ENCODE measurements at regions not wholly inside any gene's neighbourhood (a gene's known extent, or its start where the extent isn't known, plus 50 kb on each side); places are given as distances from the start of the nearest gene placed in this dataset.

DNA sequence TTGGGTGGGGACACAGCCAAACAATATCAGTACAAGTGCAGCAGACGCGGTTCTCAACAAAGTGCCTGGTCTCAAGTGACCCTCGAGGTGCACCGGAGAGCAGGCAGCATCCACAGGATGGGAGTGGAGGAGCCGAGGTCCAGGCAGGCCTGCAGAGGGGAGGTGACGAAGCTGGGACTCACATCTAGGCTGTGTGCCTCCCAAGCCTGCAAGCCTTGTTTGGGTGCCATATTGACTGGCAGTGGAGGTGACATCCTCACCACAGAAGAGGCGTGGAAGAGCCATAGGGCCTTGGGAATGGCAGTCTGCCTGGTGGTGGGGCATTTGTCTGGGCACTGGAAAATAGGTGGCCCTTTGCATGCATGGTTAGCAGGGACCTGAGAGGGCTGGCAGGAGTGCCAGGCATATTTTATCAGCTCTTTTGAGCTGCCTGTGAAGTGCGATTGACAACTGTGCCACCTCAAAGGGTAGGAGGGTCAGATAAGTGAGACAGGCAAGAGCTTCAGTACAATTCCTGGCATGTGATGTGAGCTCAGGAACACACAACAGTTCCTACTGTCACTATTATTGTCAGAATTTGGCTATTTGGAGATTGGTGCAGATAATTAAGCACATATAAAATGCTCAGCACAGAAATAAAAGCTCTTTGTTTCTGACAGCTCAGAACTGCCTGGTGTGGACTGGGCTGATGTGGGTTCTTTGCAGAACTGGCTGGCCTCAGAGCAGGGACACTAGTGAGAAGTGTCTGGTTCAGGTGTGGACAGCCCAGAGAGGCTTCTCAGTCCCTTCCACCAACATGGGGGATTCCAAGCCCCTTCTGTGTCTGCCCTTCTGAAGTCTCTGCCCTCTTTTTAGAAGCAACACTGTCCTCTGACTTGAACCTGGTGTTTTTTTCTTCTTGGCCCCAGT, 347.6 kb upstream of the AJAP1 start:
- H3F3A ChIP-seq (ENCODE audit: insufficient read depth), result peaks cover 18% of the 10 kb centered on the region; the same call in 1 of the 2 replicates
- no peaks in the 10 kb centered on the region for H3K27me3 ChIP-seq (ENCODE audit: low read length)
- no peaks in the 10 kb centered on the region for H3K36me3 ChIP-seq (ENCODE audit: low read length)
- TF ChIP-seq, protein P1, sequence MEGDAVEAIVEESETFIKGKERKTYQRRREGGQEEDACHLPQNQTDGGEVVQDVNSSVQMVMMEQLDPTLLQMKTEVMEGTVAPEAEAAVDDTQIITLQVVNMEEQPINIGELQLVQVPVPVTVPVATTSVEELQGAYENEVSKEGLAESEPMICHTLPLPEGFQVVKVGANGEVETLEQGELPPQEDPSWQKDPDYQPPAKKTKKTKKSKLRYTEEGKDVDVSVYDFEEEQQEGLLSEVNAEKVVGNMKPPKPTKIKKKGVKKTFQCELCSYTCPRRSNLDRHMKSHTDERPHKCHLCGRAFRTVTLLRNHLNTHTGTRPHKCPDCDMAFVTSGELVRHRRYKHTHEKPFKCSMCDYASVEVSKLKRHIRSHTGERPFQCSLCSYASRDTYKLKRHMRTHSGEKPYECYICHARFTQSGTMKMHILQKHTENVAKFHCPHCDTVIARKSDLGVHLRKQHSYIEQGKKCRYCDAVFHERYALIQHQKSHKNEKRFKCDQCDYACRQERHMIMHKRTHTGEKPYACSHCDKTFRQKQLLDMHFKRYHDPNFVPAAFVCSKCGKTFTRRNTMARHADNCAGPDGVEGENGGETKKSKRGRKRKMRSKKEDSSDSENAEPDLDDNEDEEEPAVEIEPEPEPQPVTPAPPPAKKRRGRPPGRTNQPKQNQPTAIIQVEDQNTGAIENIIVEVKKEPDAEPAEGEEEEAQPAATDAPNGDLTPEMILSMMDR (IDR thresholded peaks at IDR 0.05; ENCODE audit: insufficient read depth, low read length, poor library complexity, severe bottlenecking), result no peak
- TF ChIP-seq EZH2phosphoT487 (conservative IDR thresholded peaks at IDR 0.05; ENCODE audit: low read length), result no peak
- no peak overlapping the region for H3K27ac ChIP-seq (ENCODE audit: low read depth, low read length)
- H3K4me2 ChIP-seq (ENCODE audit: low read depth, low read length, poor library complexity, severe bottlenecking), result no peak overlapping the region
- H4K20me1 ChIP-seq (ENCODE audit: low read depth, low read length), result no peaks in the 10 kb centered on the region
- H3K79me2 ChIP-seq (ENCODE audit: insufficient read depth, low read length), result no peaks in the 10 kb centered on the region
- no peaks in the 10 kb centered on the region for H3K9me3 ChIP-seq (ENCODE audit: insufficient read depth, low read length)
- H3K4me3 ChIP-seq (ENCODE audit: insufficient read depth, low read length, poor library complexity, severe bottlenecking), result no peak overlapping the region
- H2AFZ ChIP-seq (ENCODE audit: low read depth, low read length, severe bottlenecking), result no peak overlapping the region
- no peaks in the 10 kb centered on the region for H3K9me2 ChIP-seq (replicated peaks; ENCODE audit: insufficient read depth, low read length)
- no peak overlapping the region for H3K9ac ChIP-seq (ENCODE audit: low read length)

DNA sequence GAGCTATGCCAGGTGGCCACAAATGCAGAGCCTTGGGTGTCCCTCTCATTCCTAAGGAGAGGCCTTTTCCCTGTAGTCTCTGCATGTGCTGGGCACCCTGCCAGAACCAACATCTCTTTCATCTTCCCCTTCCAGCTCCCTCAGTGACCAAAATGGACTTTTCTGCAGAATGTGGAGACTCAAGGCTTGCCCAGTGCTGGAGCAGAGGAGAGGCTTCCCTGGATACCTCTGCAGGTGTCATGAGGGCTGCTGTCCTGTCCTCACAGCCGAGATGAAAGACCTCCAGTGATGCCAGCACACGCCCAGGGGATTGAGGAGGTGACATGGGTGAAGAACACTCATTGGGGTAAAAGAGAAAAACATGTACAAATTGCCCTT, 347.0 kb upstream of the AJAP1 start:
- no peak overlapping the region for H3K4me3 ChIP-seq (ENCODE audit: insufficient read depth, low read length, poor library complexity, severe bottlenecking)
- H3F3A ChIP-seq (ENCODE audit: insufficient read depth), result peaks cover 20% of the 10 kb centered on the region; the same call in 1 of the 2 replicates
- no peaks in the 10 kb centered on the region for H3K36me3 ChIP-seq (ENCODE audit: low read length)
- H3K9ac ChIP-seq (ENCODE audit: low read length), result no peak overlapping the region
- H3K9me3 ChIP-seq (ENCODE audit: insufficient read depth, low read length), result no peaks in the 10 kb centered on the region
- H2AFZ ChIP-seq (ENCODE audit: low read depth, low read length, severe bottlenecking), result no peak overlapping the region
- no peaks in the 10 kb centered on the region for H4K20me1 ChIP-seq (ENCODE audit: low read depth, low read length)
- no peak overlapping the region for H3K27ac ChIP-seq (ENCODE audit: low read depth, low read length)
- TF ChIP-seq, protein P1 (IDR thresholded peaks at IDR 0.05; ENCODE audit: insufficient read depth, low read length, poor library complexity, severe bottlenecking), result no peak
- H3K79me2 ChIP-seq (ENCODE audit: insufficient read depth, low read length), result no peaks in the 10 kb centered on the region
- H3K27me3 ChIP-seq (ENCODE audit: low read length), result no peaks in the 10 kb centered on the region
- H3K9me2 ChIP-seq (replicated peaks; ENCODE audit: insufficient read depth, low read length), result no peaks in the 10 kb centered on the region
- no peak overlapping the region for H3K4me2 ChIP-seq (ENCODE audit: low read depth, low read length, poor library complexity, severe bottlenecking)

DNA sequence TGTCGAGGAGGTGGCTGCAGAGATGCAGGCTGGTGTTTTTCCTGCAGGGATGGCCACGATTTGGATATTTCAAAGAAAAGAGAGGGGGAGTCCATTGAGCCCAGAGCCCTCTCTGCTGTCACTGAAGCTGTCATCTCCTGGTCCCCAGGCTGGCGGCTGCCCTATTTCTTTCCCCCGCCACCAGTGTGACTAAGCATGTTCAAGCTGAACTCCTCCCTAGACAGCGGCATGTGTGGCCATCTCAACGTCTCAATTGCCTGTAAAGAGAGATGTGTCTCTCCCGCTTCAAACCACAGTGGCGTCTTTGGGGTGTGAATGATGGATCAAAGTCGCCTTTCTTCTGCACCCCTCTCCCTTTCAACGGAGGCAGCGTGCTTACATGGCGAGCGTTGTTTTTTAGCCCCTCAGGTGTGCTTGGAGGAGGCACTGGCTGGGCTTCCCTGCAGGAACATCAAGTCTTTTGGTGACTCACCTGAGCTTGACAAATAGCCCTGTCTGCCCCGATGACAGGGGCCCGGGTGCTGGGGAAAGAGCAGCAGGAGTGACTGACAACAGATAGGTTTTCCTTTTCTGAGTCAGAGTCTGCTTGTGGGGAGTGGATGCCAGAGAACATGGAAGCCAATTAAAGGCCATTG, 346.4 kb upstream of the AJAP1 start:
- Histone ChIP-seq H4K20me1 (ENCODE audit: low read depth, low read length) (no peaks in the 10 kb centered on the region), H3K9me2 (replicated peaks; ENCODE audit: insufficient read depth, low read length) (no peaks in the 10 kb centered on the region), H3K79me2 (ENCODE audit: insufficient read depth, low read length) (no peaks in the 10 kb centered on the region), H2AFZ (ENCODE audit: low read depth, low read length, severe bottlenecking) (no peak overlapping the region), H3K27ac (ENCODE audit: low read depth, low read length) (no peak overlapping the region), H3K36me3 (ENCODE audit: low read length) (0 out of 2 replicates have a peak, but pooled peaks cover 2% of the 10 kb centered on the region), H3K9me3 (ENCODE audit: insufficient read depth, low read length) (peaks cover under 1% of the 10 kb centered on the region; the same call in 1 of the 2 replicates), H3F3A (ENCODE audit: insufficient read depth) (peaks cover 20% of the 10 kb centered on the region; the same call in 1 of the 2 replicates), H3K9ac (ENCODE audit: low read length) (no peak overlapping the region), H3K27me3 (ENCODE audit: low read length) (no peaks in the 10 kb centered on the region), H3K4me2 (ENCODE audit: low read depth, low read length, poor library complexity, severe bottlenecking) (no peak overlapping the region), H3K4me3 (ENCODE audit: insufficient read depth, low read length, poor library complexity, severe bottlenecking) (no peak overlapping the region)
- TF ChIP-seq, protein P1 (IDR thresholded peaks at IDR 0.05; ENCODE audit: insufficient read depth, low read length, poor library complexity, severe bottlenecking), result no peak
- no peak for TF ChIP-seq EZH2phosphoT487 (conservative IDR thresholded peaks at IDR 0.05; ENCODE audit: low read length)
